ENCODE measurements at regions not wholly inside any gene's neighbourhood (a gene's known extent, or its start where the extent isn't known, plus 50 kb on each side); places are given as distances from the start of the nearest gene placed in this dataset.
A peak's percentile ranks its signal among the peaks of the same experiment; 100 is the strongest.

GRCh38 chr1:191910245-191910644, 248.0 kb upstream of the RGS18 start:
- no peak for DNase-seq

DNA sequence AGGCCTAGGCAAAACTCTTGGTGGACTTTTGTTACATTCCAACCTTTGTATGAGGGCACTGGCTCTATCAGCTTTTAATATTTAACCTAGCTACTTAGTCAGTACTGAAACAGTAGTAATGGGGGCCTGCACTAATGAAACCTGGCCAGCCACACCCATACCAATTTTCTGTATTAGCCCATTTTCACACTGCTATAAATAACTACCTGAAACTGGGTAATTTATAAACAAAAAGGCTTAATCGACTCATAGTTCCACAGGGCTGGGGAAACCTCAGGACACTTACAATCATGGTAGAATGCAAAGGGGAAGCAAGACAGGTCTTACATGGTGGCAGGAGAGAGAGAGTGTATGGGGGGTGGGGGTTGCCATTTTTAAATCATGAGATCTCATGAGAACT, 245.7 kb upstream of the RGS18 start:
- no peak for DNase-seq

GRCh38 chr1:191913260-191913977, 244.8 kb upstream of the RGS18 start:
- no peak for DNase-seq

DNA sequence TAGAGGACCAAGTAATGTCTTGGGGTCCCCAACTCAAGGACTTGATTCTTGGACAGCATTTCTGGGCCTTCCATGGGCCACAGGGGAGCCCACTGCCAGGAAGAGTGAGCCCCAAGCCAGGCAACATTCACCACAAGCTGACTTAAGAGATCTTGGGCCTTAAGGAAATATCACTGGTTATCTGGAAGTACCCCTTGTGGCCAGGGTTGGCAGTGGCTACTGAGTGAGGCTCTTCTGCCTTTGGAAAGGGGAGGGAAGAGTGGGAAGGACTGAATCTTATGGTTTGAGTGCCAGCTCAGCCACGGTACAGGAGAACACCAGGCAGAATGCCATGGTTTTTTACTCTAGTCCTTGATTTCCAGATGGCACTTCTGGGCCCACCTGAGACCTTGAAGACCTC, 228.9 kb upstream of the RGS18 start:
- DNase-seq, result no peak

GRCh38 chr1:191943684-191944083, 214.6 kb upstream of the RGS18 start:
- no peak for DNase-seq

GRCh38 chr1:191953526-191953925, 204.7 kb upstream of the RGS18 start:
- DNase-seq, result no peak

- no peak for DNase-seq
Observed at GRCh38 chr1:191959856-191960255, 198.4 kb upstream of the RGS18 start.

DNA sequence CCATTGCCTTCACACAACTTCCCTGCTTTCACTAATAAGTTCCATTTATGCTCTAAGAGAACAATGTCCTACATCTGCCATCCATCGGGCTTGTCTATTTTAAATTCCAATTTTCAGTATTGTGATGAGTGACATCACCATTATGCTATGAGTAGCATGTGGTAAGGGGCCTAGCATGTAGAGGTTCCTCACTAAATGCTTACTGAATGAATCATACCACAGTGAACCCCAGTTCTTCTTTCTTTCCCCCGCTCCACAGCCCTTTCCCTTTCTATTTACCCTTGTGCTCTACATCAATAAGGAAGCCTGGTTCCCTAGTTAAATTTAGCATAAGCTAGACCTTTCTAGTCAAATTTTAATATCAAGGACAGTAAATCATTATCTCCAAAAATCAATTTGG, 195.0 kb upstream of the RGS18 start:
- no peak for DNase-seq

- no peak for DNase-seq
Observed at GRCh38 chr1:191963781-191964455, 194.3 kb upstream of the RGS18 start.

GRCh38 chr1:191969290-191969689, 189.0 kb upstream of the RGS18 start:
- DNase-seq, result no peak

DNA sequence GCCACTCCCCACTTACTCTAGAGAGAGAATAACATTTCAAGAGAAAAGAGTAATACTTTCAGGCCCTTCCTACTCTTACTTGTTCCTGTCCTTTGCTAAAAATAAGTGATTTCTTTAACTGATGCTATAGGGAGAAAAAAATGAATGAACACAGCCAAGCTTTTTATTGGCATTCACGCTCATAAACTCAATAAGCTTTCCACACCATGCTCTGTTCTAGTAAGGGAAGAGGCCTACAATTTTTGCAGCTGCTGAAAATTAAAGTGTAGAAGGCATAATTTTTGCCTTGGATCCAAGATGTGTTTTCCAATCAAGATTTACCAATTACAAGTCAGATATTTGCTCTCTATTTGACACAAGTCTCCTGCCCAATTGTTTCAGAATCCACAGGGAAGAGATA, 188.1 kb upstream of the RGS18 start:
- DNase-seq, result no peak

GRCh38 chr1:191971447-191971846, 186.8 kb upstream of the RGS18 start:
- no peak for DNase-seq

GRCh38 chr1:191974004-191974403, 184.3 kb upstream of the RGS18 start:
- no peak for DNase-seq

DNA sequence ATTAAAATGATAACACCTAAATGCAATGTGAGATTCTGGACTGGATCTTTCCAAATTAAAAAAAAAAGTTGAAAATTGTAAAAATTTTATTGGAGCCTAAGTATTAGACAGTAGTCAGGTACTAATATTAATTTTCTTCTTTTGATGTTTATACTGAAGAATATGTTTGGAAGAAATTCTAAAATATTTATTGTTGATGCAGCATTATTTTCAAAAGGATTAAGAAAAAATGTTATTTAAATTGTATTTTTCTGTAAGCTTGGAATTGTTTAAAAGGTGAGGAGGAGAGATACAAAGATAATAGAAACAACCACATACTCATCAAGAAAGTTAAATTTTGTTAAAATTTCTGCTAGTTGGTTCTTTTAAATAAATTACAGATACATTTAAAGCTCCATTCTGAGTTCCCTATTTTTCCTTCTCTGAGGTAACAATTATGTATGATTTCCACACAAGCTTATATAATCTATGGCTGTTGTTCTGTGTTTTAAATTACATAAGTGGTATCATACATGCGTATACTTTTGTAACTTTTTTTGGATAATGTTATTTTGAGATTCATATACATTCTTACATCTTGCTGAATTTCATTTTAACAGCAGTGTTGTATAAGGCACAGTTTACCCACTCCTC, 180.3 kb upstream of the RGS18 start:
- DNase-seq, result no peak

GRCh38 chr1:191984856-191985255, 173.4 kb upstream of the RGS18 start:
- DNase-seq, result no peak

GRCh38 chr1:191992118-191992517, 166.1 kb upstream of the RGS18 start:
- DNase-seq, result no peak

GRCh38 chr1:191993549-191993948, 164.7 kb upstream of the RGS18 start:
- peak; percentile 31 for DNase-seq

GRCh38 chr1:192002063-192002462, 156.2 kb upstream of the RGS18 start:
- DNase-seq, result no peak

- DNase-seq, result no peak
Observed at GRCh38 chr1:192003295-192004077, 154.8 kb upstream of the RGS18 start.

- DNase-seq, result no peak
Observed at GRCh38 chr1:192005976-192006375, 152.3 kb upstream of the RGS18 start.

GRCh38 chr1:192008281-192008825, 149.9 kb upstream of the RGS18 start:
- no peak for DNase-seq

GRCh38 chr1:192010406-192010805, 147.9 kb upstream of the RGS18 start:
- DNase-seq, result no peak

- DNase-seq, result no peak
Observed at GRCh38 chr1:192011525-192011924, 146.7 kb upstream of the RGS18 start.

Measured in NCI-H2227 treated with DMSO at 0.1 percent for 48 hours (cell line).